Erythroblast (primary cell): ENCODE measurements at regions not wholly inside any gene's neighbourhood (a gene's known extent, or its start where the extent isn't known, plus 50 kb on each side); places are given as distances from the start of the nearest gene placed in this dataset.

Source experiments
- GATA1 ChIP-seq: IDR thresholded peaks from 2 replicates; pipeline ENCODE4 v1.6.1; 2011; ENCODE audit warnings: low read depth, mild to moderate bottlenecking, control low read depth, low read length, moderate library complexity
- POLR2A ChIP-seq: IDR thresholded peaks from 2 replicates; pipeline ENCODE4 v1.6.1; 2011; ENCODE audit warnings: mild to moderate bottlenecking, low read length

DNA sequence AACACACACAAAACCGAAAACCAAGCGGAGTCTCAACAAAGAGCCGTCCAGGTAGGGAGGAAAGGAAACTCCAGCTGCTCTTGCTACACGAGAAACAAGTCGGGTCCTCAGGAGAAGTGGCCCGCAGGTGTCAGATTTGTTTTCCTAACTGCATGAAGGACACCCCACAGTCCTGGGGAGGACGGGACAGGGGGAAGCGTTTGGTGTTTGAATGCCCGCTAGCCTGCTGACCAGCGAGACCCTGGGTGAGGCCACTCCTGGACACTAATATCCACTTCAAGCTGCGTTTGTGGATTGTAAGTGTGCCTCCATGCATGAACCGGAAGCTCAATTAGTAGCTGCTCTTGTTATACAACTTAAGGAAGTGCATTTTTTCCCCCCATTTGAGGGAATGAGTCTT, 299.5 kb downstream of the MAF start:
- no peak for TF ChIP-seq POLR2A
- TF ChIP-seq GATA1, result no peak
